Activated naive CD4-positive, alpha-beta T cell treated with anti-CD3 and anti-CD28 coated beads, Interleukin-2, amount 50 U/mL, for 16 hours (primary cell): ENCODE measurements at regions not wholly inside any gene's neighbourhood (a gene's known extent, or its start where the extent isn't known, plus 50 kb on each side); places are given as distances from the start of the nearest gene placed in this dataset.

Source experiments
- DNase-seq: peaks from one replicate; pipeline ENCODE4 v3.0.0-alpha.2; 2020

- no peak for DNase-seq
Measured at GRCh38 chr17:15036238-15036637, 228.9 kb downstream of the PMP22 start.

- DNase-seq: no peak
Measured at GRCh38 chr17:15031975-15032374, 233.2 kb downstream of the PMP22 start.

- DNase-seq: no peak
Measured at GRCh38 chr17:15029469-15029868, 235.7 kb downstream of the PMP22 start.

GRCh38 chr17:15027853-15028252, 237.3 kb downstream of the PMP22 start:
- DNase-seq: no peak

GRCh38 chr17:15026088-15026487, 239.0 kb downstream of the PMP22 start:
- DNase-seq: no peak

- no peak for DNase-seq
Measured at GRCh38 chr17:15023589-15024336, 241.4 kb downstream of the PMP22 start.

GRCh38 chr17:15019158-15019557, 246.0 kb downstream of the PMP22 start:
- no peak for DNase-seq

GRCh38 chr17:15012351-15012980, 252.7 kb downstream of the PMP22 start:
- DNase-seq: no peak

GRCh38 chr17:15009087-15009486, 256.0 kb downstream of the PMP22 start:
- DNase-seq: no peak

GRCh38 chr17:15007147-15007553, 258.0 kb downstream of the PMP22 start:
- DNase-seq: no peak

GRCh38 chr17:15006421-15007128, 258.6 kb downstream of the PMP22 start:
- DNase-seq: no peak

GRCh38 chr17:15000661-15001060, 264.5 kb downstream of the PMP22 start:
- DNase-seq: no peak

- no peak for DNase-seq
Measured at GRCh38 chr17:14997290-14997689, 267.8 kb downstream of the PMP22 start.

GRCh38 chr17:14986127-14986526, 279.0 kb downstream of the PMP22 start:
- no peak for DNase-seq

- DNase-seq: no peak
Measured at GRCh38 chr17:14972844-14973243, 292.3 kb downstream of the PMP22 start.

GRCh38 chr17:14971054-14971453, 294.1 kb downstream of the PMP22 start:
- no peak for DNase-seq

- no peak for DNase-seq
Measured at GRCh38 chr17:14959106-14959648, 305.9 kb downstream of the PMP22 start.

- DNase-seq: no peak
Measured at GRCh38 chr17:14953405-14953804, 311.7 kb downstream of the PMP22 start.

- no peak for DNase-seq
Measured at GRCh38 chr17:14950686-14951085, 314.4 kb downstream of the PMP22 start.

GRCh38 chr17:14950216-14950615, 314.9 kb downstream of the PMP22 start:
- DNase-seq: no peak

- no peak for DNase-seq
Measured at GRCh38 chr17:14947671-14948070, 317.5 kb downstream of the PMP22 start.

GRCh38 chr17:14946481-14946880, 318.6 kb downstream of the PMP22 start:
- no peak for DNase-seq

GRCh38 chr17:14942526-14943190, 322.5 kb downstream of the PMP22 start:
- no peak for DNase-seq
